ENCODE measurements at regions not wholly inside any gene's neighbourhood (a gene's known extent, or its start where the extent isn't known, plus 50 kb on each side); places are given as distances from the start of the nearest gene placed in this dataset.

GRCh38 chr15:25072857-25073476 is 118.2 kb downstream of the SNRPN start:
- Histone ChIP-seq H3K27ac (ENCODE audit: low read length in 2 of 2) (no peak overlapping the region), H3K79me2 (ENCODE audit: control insufficient read depth, insufficient read depth, low read length) (no peaks in the 10 kb centered on the region), H2AFZ (ENCODE audit: insufficient read depth, low read depth, low read length, poor library complexity, severe bottlenecking) (no peak overlapping the region), H3K9ac (ENCODE audit: low read length) (peak overlapping the region; percentile 13), H3K4me2 (replicated peaks; ENCODE audit: low read depth, low read length, poor library complexity, severe bottlenecking) (no peak overlapping the region), H3K36me3 (replicated peaks in 1 of 2; ENCODE audit: control extremely low read depth in 1 of 2, control insufficient read depth in 1 of 2, extremely low read depth in 1 of 2, insufficient read depth in 2 of 2, low read length in 1 of 2) (peaks cover 2 to 98% of the 10 kb centered on the region in 2 experiments), H4K20me1 (ENCODE audit: control insufficient read depth, insufficient read depth, low read length, poor library complexity, severe bottlenecking) (no peaks in the 10 kb centered on the region), H3K4me3 (ENCODE audit: control extremely low read depth in 1 of 5, extremely low read depth in 1 of 5, insufficient read depth in 1 of 5, low read depth in 2 of 5, low read length in 4 of 5) (peak overlapping the region in 1 of 5 experiments; percentile 7), H3K27me3 (replicated peaks in 1 of 4; ENCODE audit: control extremely low read depth in 1 of 4, control insufficient read depth in 3 of 4, insufficient read depth in 4 of 4, low read length in 3 of 4) (no peaks in the 10 kb centered on the region), H3K9me3 (ENCODE audit: control extremely low read depth in 1 of 3, control insufficient read depth in 2 of 3, insufficient read depth in 1 of 3, low read length in 2 of 3) (peaks cover 1 to 100% (median 98%) of the 10 kb centered on the region in 3 donors), H3K4me1 (ENCODE audit: control insufficient read depth in 2 of 2, insufficient read depth in 2 of 2, low read length in 2 of 2) (no peaks in the 10 kb centered on the region)
- intact Hi-C loops (cut with micrococcal nuclease) = no loop called here
- no peak overlapping the region for H3K27ac Mint-ChIP-seq
- H3K4me1 Mint-ChIP-seq = no peaks in the 10 kb centered on the region
- POLR2A ChIA-PET = no interaction called here
- ATAC-seq (ENCODE audit: low read depth) (no peak), DNase-seq (no peak)
- CTCF ChIA-PET = no interaction called here
- no peak overlapping the region for H3K4me3 Mint-ChIP-seq
- no peaks in the 10 kb centered on the region for H3K27me3 Mint-ChIP-seq
- 89% methylated on average over 7 of the region's 11 CpGs for WGBS (ENCODE audit: insufficient coverage)
- TF ChIP-seq CTCF (IDR thresholded peaks at IDR 0.05) (no peak), EZH2 (IDR thresholded peaks at IDR 0.05; ENCODE audit: borderline replicate concordance, insufficient read depth, low read depth, low read length, poor library complexity, severe bottlenecking) (no peak)
- H3K9me3 Mint-ChIP-seq (ENCODE audit: insufficient read depth) = peaks cover 36% of the 10 kb centered on the region

GRCh38 chr15:25087137-25087536 is 132.3 kb downstream of the SNRPN start:
- DNase-seq (no peak), ATAC-seq (ENCODE audit: low read depth) (no peak)
- H3K4me3 Mint-ChIP-seq = no peak overlapping the region
- H3K4me1 Mint-ChIP-seq = no peaks in the 10 kb centered on the region
- no peak overlapping the region for H2AFZ ChIP-seq (ENCODE audit: insufficient read depth, low read depth, low read length, poor library complexity, severe bottlenecking)
- H3K4me2 ChIP-seq (replicated peaks; ENCODE audit: low read depth, low read length, poor library complexity, severe bottlenecking) = no peak overlapping the region
- H3K36me3 ChIP-seq (replicated peaks in 1 of 2; ENCODE audit: control extremely low read depth in 1 of 2, control insufficient read depth in 1 of 2, extremely low read depth in 1 of 2, insufficient read depth in 2 of 2, low read length in 1 of 2) = peaks cover 0 to 78% of the 10 kb centered on the region in 2 experiments
- no peaks in the 10 kb centered on the region for H4K20me1 ChIP-seq (ENCODE audit: control insufficient read depth, insufficient read depth, low read length, poor library complexity, severe bottlenecking)
- H3K9ac ChIP-seq (ENCODE audit: low read length) = no peak overlapping the region
- H3K4me1 ChIP-seq (ENCODE audit: control insufficient read depth in 2 of 2, insufficient read depth in 2 of 2, low read length in 2 of 2) = no peaks in the 10 kb centered on the region
- H3K9me3 ChIP-seq (ENCODE audit: control extremely low read depth in 1 of 3, control insufficient read depth in 2 of 3, insufficient read depth in 1 of 3, low read length in 2 of 3) = peaks cover 0 to 97% (median 85%) of the 10 kb centered on the region in 3 donors
- POLR2A ChIA-PET = no interaction called here
- H3K27ac ChIP-seq (ENCODE audit: low read length in 2 of 2) = no peak overlapping the region
- TF ChIP-seq CTCF (IDR thresholded peaks at IDR 0.05) = no peak
- no peak for TF ChIP-seq EZH2 (IDR thresholded peaks at IDR 0.05; ENCODE audit: borderline replicate concordance, insufficient read depth, low read depth, low read length, poor library complexity, severe bottlenecking)
- intact Hi-C loops (cut with micrococcal nuclease) = no loop called here
- H3K9me3 Mint-ChIP-seq (ENCODE audit: insufficient read depth) = peaks cover 55% of the 10 kb centered on the region
- H3K27me3 ChIP-seq (replicated peaks in 1 of 4; ENCODE audit: control extremely low read depth in 1 of 4, control insufficient read depth in 3 of 4, insufficient read depth in 4 of 4, low read length in 3 of 4) = no peaks in the 10 kb centered on the region
- H3K27me3 Mint-ChIP-seq = no peaks in the 10 kb centered on the region
- no peaks in the 10 kb centered on the region for H3K79me2 ChIP-seq (ENCODE audit: control insufficient read depth, insufficient read depth, low read length)
- CTCF ChIA-PET = no interaction called here
- H3K4me3 ChIP-seq (ENCODE audit: control extremely low read depth in 1 of 5, extremely low read depth in 1 of 5, insufficient read depth in 1 of 5, low read depth in 2 of 5, low read length in 4 of 5) = no peak overlapping the region
- 86% methylated on average over 8 of the region's 8 CpGs for WGBS (ENCODE audit: insufficient coverage)
- no peak overlapping the region for H3K27ac Mint-ChIP-seq
